ENCODE measurements at regions not wholly inside any gene's neighbourhood (a gene's known extent, or its start where the extent isn't known, plus 50 kb on each side); places are given as distances from the start of the nearest gene placed in this dataset.
"Not testable (repeated sequence)": the region's sequence is repeated elsewhere in the genome, so short reads cannot be mapped to it uniquely, and the experiment has no call there.

DNA sequence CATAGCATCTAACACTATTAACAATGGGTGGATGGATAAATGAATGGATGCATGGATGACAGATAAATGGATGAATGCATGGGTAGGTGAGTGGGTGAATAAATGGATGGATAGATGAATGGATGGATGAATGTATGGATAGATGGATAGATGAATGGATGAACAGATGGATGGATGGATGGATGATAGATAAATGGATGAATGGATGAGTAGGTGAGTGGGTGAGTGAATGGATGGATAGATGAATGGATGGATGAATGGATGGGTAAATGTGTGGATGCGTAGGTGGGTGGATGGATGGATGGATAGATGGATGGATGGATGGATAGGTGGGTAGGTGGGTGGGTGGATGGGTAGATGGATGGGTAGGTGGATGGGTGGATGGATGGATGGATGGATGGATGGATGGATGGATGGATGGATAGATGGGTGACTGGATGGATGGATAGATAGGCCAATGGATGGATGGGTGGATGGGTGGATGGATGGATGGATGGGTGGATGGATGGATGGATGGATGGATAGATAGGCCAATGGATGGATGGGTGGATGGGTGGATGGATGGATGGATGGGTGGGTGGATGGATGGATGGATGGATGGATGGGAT is 260.6 kb upstream of the ZNF507 start:
- not testable (repeated sequence) for DNase-seq

DNA sequence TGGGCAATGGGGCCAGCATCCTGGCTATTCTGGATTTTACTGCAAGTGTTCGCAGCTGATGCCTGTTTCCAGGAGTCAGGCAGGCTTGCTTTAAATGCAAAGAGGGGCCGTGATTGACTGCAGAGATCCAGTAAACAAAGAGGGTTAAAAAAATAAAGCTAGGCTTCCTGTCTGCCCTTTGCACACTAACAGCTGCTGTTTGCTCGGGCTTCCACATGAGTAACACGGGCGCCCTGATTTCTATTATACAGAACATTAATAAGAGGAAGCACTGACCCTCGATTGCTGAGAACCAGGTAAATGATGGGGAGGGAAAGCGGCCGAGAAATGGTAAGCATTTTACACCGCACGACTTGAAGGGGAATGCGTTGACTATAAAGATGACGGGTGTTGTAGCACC is 254.2 kb upstream of the ZNF507 start:
- no peak for DNase-seq

DNA sequence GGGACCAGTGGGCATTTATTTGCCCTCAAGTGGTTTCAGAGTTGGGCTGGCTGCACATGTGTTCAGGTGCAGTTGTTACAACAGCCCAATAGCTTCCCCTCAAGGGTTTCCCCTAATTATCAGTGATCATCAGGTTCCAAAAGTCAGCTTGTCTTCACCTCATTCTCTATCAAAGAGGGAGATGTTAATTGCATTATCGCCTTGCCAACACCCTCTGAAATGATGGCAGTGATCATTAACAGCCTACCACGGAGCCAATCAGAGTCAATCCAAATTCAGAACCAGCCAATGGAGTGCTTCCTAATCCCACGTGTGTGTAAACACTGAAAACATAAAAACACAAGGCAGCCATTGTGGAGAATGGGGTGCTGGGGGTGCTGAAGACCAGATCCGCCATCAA is 248.4 kb upstream of the ZNF507 start:
- no peak for DNase-seq

DNA sequence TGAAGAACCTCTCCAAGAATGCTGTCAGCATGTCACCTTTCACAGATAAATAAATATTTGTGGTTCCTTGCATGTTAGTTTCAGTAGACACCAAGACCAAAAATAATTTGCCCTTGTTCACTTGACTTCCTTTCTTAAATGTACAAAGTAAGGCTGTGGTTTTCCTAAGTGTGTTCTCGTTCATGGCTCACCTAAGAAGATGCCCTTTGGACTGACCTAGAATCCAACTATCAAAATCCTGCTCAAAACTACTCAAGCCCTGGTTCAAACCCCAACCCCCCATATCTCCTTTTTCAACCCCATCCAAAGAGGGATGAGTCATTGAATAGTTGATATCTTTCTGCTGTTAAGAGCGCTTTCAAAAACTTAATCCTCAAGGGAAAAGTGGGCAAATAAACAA is 247.8 kb upstream of the ZNF507 start:
- DNase-seq = no peak

DNA sequence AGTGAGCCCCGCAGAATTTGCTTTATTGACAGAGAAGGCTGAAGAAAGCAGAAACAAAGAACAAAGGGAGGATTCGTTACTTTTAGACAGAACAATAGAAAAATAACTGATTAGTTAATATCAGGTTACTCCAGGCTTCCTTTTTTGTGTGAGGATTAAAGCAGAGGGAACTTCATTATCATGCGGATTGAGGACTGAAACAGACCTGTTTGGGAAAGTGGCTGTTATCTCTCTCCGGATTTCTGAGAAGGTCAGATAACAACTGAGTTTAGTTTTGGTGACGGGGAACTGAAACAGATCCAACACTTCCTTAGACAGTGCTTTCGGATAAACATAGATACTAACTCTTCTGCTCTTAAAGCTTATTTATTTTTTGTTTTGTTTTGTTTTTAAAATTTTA is 246.4 kb upstream of the ZNF507 start:
- no peak for DNase-seq

DNA sequence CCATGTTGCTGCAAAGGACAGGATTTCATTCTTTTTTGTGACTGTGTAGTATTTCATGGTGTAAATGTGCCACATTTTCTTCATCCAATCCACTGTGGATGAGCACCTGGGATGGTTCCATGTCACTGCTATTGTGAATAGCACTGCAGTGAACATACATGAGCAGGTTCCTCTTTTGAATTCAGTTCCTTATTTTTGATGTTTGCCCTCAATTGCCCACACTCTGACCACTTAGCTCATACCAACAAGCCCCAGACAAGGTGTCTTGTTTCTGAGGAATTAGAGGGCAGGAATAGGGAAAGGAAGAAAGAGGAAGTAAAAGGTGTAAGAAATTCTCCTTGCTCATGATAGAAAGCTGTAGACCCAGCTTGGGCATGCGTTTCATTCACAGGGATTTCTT is 244.2 kb upstream of the ZNF507 start:
- DNase-seq = no peak

DNA sequence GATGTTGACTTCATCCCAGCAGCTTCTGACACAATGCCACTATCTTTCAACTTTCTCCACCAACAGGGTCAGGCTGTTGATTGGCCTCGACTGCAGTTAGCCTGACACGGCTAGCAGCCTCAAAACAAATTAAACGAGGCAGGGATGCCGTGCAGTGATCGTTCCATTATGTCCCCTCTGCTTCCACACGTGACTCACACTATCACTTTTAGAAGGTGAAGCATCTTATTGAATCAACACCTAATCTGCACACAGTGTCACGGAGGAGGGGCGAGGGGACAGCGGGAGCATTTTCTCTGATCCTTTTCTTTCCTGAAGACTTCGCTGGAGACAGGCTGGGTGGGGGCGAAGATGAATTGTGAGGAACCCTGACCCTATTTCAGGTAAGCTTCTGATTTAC is 241.9 kb upstream of the ZNF507 start:
- DNase-seq = no peak

DNA sequence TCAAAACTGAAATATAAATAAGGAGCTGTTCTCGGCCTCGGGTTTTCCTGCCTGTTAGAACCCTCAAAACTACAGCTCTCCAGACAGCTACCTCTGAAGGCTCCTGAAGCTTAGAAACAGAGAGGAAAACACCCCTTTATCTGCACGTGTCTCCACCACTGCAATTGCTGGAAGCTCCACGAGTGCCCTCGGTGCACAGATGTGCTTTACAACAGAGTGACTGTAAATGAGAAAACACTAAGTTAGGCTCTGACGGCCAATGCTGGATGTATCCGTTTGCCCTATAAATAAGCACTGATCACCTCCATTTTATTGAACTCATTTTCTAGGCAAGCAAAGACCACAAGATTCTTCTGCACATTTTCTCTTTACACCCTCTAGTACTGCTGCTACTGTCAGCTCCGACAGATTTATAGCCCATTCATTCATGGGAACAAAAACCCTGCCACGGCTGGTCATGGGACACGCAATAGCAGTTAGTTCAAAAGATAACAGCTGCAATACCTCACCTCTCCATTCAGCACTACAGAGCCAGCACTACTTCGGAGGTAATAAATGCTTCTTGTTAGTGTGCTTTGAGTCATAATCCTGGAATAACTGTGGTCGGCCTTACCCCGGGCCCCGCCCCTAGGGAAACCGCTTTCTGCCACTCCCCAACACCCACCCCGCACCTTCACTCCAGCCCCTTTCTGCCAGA is 241.1 kb upstream of the ZNF507 start:
- no peak for DNase-seq

DNA sequence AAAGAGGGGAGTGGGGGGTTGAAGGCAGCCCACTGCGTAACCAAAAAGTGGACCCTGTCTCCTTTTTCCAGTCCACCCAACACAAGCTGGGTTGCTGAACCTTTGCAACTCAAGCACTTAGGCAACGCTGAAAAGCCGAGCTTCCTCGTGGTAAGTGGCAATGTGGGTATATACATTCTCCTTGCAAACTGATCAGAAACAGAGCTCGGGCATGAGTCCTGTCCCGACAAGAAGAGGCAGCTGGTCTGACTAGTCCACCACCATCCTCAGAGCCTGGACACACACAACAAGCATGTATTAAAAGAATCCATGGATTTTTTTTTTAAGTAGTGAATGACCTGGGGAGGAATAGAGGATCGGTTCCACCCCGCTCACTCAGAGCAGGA is 240.6 kb upstream of the ZNF507 start:
- no peak for DNase-seq

DNA sequence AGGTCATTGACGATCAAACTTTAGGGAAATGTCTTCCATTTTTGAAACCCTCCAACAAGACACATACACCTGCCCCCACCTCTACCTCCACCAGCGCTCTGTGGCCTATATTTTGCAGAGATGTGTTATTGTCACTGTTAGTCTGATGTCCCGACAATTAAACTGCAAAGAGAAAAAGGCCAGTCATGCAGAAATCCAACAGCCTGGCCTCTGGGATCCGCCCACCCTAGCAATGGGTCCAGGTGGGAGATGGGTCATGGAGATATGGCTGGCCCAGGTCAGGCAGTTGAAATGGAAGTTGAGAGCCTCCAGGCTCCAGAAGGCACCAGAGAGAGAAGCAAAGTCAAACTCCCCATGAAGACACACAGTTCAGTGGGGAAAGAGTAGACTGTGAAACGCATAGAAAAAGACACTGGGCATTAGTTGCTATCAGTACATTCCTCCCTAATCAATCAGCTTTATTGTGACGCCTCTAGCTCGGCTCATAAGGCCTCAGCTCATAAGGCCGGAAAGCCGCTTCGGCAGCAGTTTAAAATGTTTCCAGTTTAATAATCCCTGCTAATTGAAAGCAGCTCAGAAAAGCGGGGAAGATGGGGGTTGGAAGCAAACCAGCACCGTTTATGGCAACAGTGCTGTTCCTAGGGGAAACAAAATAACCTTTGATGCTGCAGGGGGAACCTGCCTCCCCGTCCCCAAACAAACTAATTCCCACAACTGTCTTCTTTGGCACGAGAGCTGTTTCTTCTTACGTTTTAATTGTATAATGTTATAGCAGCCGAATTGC is 239.7 kb upstream of the ZNF507 start:
- DNase-seq = no peak

DNA sequence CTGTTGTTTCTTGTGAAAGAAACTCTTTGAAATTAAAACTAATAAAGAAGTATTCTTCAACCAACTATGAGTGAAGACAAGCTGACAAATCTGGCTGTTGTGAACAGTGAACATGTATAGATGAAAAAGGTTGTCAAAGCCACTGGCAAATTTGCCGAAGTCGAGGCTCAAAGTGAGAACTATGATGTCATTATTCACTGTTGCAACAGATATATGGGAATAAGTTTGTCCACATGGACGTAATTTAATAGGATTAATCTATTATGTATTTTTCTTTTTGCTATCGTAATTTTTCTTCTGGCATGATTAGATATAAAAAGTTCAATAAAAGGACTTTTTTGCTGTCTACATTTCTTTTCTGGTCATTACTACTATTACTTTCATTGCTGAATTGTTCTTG is 223.2 kb upstream of the ZNF507 start:
- no peak for DNase-seq

DNA sequence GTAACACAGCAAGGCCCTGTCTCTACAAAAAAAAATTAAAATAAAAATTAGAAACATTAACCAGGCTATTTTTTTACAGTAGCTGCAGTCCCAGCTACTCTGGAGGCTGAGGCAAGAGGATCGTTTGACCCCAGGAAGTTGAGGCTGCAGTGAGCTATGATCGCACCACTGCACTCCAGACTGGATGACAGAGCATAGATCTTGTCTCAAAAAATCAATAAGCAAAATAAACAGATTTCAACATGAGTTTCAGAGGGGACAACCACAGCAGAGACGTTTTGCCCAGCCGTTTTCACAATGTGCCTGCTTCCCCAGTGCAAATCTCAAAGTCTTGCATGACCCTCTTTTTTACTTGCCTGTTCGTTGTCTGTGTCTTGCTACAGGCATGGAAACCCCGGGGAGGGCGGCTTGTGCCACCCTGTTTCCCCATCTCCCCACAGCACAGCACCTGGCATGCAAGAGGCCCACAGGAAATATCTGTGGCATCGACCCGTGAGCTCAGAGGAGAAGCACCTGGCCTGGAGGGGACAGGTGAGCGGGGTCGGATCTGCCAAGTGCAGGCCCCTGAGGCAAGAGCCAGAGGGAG is 222.0 kb upstream of the ZNF507 start:
- DNase-seq = no peak

DNA sequence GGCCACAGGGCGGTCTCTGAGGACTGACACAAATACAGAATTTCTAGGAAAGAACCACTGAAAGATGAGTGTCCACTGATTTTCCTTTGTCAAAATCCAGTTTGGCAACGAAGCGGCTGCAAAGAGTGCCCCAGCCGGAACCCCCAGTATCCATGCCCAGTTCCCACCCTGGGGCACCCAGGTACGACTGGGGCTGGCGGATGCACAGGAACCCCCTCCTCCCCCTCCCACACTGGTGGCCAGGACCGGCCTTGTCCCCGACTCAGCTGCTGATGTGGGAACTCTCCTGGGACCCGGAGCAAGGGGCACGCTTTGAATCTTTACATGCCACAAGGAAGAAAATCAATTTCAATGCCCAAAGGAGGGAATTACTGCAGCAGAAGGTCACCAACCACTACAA is 220.8 kb upstream of the ZNF507 start:
- DNase-seq = no peak

DNA sequence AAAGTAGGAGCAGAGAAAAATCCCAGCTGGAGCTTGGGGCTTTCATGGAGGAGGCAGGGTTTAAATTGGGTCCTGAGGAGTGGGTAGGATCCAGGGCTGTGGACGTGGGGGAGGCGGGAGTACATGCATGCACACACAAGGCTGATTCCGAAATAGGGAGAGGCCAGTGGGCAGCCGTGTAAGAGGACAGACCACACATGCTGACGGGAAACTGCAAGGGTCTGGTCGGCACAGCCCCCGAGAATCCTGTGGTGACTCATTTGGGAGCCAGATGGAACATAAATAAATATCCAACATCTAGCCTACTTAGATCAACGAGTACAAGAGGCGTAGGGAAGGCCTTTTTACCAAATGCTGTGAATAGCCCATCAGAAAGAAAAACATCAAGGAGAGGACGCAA is 216.3 kb upstream of the ZNF507 start:
- DNase-seq = peak in 1 of 51 donors; percentile 13

DNA sequence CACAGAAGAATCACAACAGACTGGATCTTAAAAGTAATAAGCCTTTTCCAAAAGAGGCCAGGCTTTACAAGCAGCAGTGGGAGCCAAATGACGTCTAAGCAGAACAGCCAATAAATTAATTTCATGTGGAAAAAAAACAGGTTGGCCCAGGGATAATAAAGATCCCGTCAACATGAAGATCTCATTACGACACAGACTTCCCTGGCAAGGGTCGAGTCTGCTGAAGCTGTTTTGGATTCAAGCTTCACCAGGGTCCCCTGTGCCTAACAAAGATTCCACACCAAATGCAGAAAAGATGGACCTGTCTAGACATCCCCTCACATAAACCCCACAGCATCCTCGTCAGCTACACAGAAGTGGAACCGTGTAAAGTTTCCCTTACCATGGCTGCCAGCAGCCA is 215.1 kb upstream of the ZNF507 start:
- no peak for DNase-seq

DNA sequence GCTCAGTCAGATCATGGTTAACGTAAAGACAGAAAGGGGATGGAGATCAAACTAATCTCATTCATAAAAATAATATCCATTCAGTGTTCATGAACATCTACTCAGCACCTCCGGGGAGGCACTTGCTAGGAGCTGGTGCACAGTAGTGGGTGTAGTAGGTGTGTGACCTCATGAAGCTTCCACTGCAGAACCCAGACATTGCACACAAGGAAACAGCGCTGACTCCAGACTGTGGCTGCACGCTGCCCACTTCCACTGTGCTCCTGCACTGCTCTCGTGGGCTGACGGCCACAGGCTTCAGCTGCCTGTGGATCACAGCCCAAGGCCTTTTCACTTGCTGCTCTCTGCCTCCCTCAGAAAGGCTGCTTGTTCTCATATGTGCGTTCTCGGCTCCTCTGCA is 214.4 kb upstream of the ZNF507 start:
- DNase-seq = no peak

DNA sequence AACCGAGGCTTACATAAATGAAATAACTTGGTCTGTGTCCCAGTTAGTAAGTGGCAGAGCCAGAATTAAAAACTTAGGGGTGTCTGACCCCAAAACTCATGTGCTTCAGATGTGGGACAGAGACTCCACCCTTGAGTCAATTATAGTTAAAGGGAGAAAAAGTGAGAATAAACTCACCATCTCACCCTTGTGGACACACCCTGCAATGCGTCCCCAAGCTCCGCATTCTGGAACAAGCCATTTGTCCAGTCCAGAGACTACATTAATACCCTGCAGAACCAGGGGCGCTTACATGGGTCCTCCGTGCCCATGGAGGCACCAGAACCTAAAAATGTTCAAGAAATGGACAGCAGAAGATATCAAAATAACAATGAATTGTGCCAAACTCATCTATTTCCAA is 207.0 kb upstream of the ZNF507 start:
- DNase-seq = no peak

DNA sequence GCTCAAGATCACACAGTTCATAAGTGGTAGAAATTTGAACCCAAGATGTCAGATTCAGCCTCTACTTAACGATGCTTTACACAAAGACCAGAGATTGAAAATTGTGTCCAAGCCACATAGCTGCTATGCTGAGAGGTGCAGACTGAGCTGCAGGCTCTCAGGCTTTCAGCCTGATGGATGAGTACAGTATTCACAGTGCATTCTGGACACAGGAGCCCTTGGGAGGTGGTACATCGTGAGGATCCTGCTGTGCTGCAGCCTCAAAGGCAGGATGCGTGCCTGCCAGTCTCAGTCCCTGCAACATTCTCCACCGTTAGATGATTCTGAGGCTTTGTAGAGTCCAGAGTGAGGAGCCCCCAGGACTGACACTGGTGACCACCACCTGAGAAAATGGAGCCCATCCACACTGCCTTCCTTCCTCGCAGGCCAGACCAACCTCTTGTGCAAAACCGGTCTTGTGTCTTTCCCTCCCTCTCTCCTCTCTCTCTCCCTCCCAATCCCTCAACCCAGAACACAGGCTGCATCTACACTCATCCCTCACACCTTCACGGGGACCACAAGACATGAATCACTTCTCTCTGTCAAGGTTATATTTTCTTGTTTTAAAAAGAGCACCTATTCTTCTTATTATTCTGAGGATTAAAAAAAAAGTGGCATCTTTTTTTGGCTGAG is 203.4 kb upstream of the ZNF507 start:
- DNase-seq = no peak

DNA sequence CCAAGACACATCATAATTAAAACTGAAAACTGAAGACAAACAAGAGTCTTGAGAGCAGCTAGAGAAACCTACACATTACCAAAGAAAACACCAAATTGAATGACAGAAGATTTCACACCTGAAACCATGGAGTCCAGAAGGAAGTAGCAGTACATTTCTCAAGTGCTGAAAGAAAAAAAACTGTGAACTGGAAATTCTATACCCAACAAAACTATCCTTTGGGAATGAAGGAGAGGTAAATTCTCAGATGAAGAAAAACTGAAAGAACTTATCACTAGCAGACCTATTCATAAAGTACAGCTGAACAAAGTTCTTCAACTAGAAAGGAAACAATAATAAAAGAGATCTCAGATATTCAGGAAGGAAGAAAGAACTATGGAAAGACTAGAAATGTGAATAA is 198.7 kb upstream of the ZNF507 start:
- no peak for DNase-seq

DNA sequence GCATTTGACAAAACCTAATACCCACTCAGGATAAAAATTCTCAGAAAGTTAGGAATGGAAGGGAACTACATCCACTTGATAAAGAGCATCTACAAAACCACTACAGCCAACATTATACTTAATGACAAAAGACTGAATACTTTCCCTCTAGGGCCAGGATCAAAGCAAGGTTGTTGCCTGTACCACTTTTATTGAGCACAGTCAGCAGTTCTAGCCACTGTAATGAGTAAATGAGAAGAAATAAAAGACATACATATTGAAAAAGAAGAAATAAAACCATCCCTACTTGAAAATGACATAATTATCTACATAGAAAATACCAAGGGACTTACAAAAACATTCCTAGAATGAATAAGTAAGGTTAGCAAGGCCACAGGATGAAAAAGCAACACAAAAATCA is 194.8 kb upstream of the ZNF507 start:
- no peak for DNase-seq

DNA sequence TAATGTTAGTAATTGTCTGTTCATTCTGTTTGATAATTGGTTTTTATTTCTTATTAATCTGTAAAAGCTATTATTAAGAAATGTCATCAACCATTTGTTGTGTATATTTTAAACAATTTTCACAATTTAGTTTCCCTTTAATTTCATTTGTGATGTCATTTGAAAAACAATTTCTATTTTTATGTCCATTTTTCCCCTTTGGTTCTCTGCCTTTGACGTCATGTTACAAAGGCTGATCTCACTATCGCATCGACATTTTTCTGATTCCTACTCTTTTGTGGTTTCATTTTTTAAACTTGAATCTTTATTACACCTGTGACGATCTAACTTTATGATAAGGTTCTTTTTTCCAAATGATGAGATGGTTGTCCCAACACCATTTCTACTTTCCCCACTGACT is 191.0 kb upstream of the ZNF507 start:
- no peak for DNase-seq

DNA sequence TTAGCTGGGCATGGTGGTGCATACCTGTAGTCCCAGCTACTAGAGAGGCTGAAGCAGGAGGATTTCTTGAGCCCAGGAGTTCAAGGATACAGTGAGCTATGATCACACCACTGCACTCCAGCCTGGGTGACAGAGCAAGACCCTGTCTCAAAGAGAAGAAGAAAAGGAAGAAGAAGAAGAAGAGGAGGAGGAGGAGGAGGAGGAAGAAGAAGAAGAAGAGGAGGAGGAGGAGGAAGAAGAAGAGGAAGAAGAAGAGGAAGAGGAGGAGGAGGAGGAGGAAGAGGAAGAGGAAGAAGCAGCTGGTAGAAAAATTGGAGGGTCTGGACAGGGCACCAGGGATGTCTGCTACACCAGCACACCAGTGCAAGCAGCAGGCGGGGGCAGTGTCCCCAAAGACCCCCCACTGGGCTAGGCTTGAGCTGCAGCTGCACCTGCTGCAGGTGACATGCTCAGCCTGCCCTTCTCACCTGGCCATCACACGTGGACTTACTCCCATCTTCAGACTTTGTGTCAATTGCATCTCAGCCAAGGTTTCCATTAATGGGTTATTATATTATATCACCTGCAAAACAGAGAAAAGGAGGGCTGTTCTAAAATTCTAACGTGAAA is 180.9 kb upstream of the ZNF507 start:
- DNase-seq = no peak

Data from hypothalamus (tissue), 51 donors.